H1 (cell line): ENCODE measurements at regions not wholly inside any gene's neighbourhood (a gene's known extent, or its start where the extent isn't known, plus 50 kb on each side); places are given as distances from the start of the nearest gene placed in this dataset.

ENCODE experiments used
- CTCF ChIA-PET: fragments of 300-600 bp; sonication (Branson Sonifier 250); formaldehyde crosslinking; loops from one replicate; lab custom pipeline; 2021; ENCODE audit not compliant: partially characterized antibody; lab: Charles Lee
- POLR2A ChIA-PET: fragments of 300-600 bp; sonication (Branson Sonifier 250); formaldehyde crosslinking; loops from one replicate; lab custom pipeline; 2021; ENCODE audit warnings: inconsistent platforms; ENCODE audit not compliant: partially characterized antibody; lab: Charles Lee
- DNase-seq, 2 experiments: peaks; one replicate each; pipeline versions ENCODE4 v3.0.0 to v3.0.0-alpha.2; 2010 to 2022; ENCODE audit warnings: low spot score in 2 of 2, low read depth in 1 of 2, mixed read lengths in 1 of 2
- FAIRE-seq: peaks from 2 replicates; lab custom pipeline; 2011; peaks lifted over from hg19 to GRCh38; lab: Jason Lieb, UNC
- H2AFZ ChIP-seq: 2 replicates; pipeline ENCODE4 v1.8.1; 2012; ENCODE audit warnings: low read length, inconsistent platforms
- H2AK5ac ChIP-seq: 2 replicates; pipeline ENCODE4 v1.6.1; 2013; ENCODE audit warnings: low read depth, low read length
- H2BK120ac ChIP-seq: replicated peaks from 2 replicates; pipeline ENCODE3; 2013; ENCODE audit warnings: low read depth, low read length, inconsistent platforms
- H2BK12ac ChIP-seq: 2 replicates; pipeline ENCODE4 v1.6.1; 2013; ENCODE audit warnings: low read depth, low read length
- H2BK15ac ChIP-seq: 2 replicates; pipeline ENCODE4 v1.6.1; 2013; ENCODE audit warnings: low read length
- H2BK20ac ChIP-seq: 2 replicates; pipeline ENCODE4 v1.6.1; 2013; ENCODE audit warnings: low read length
- H2BK5ac ChIP-seq: 2 replicates; pipeline ENCODE4 v1.6.1; 2013; ENCODE audit warnings: low read depth, low read length
- H3K14ac ChIP-seq: 2 replicates; pipeline ENCODE4 v1.6.1; 2013; ENCODE audit warnings: inconsistent platforms; ENCODE audit not compliant: insufficient read length
- H3K18ac ChIP-seq: 2 replicates; pipeline ENCODE4 v1.6.1; 2013; ENCODE audit warnings: low read length; ENCODE audit errors: extremely low read depth
- H3K23ac ChIP-seq: 2 replicates; pipeline ENCODE4 v1.6.1; 2013; ENCODE audit warnings: inconsistent platforms; ENCODE audit not compliant: insufficient read length
- H3K23me2 ChIP-seq: 2 replicates; pipeline ENCODE4 v1.6.1; 2013; ENCODE audit warnings: low read depth, low read length
- H3K27ac ChIP-seq: 2 replicates; pipeline ENCODE4 v1.6.1; 2011; ENCODE audit warnings: low read depth, low read length, inconsistent platforms
- H3K27me3 ChIP-seq, 4 experiments: replicated peaks in 1 of 4; 1 replicate in 1 of 4; 2 replicates in 3 of 4; pipeline versions ENCODE4 v1.6.1 to v1.8.1; 2011 to 2013; ENCODE audit warnings: low read length in 3 of 4, mild to moderate bottlenecking in 3 of 4, inconsistent platforms in 2 of 4, mixed read lengths in 2 of 4, moderate library complexity in 1 of 4; ENCODE audit not compliant: control insufficient read depth in 3 of 4, insufficient read depth in 3 of 4; ENCODE audit errors: extremely low read depth in 1 of 4
- H3K36me3 ChIP-seq, 4 experiments: 2 replicates each; pipeline versions ENCODE4 v1.6.1 to v1.8.1; 2011 to 2013; ENCODE audit warnings: mild to moderate bottlenecking in 4 of 4, low read length in 3 of 4, moderate library complexity in 2 of 4, control low read depth in 1 of 4, inconsistent platforms in 1 of 4; ENCODE audit not compliant: insufficient read depth in 4 of 4, control insufficient read depth in 2 of 4
- H3K4ac ChIP-seq: replicated peaks from 2 replicates; pipeline ENCODE3; 2013; ENCODE audit warnings: low read length, low read depth, mixed read lengths, inconsistent platforms; ENCODE audit not compliant: insufficient read length
- H3K4me1 ChIP-seq, 4 experiments: replicated peaks in 1 of 4; 1 replicate in 1 of 4; 2 replicates in 3 of 4; pipeline versions ENCODE4 v1.6.1 to v1.8.1; 2011 to 2013; ENCODE audit warnings: low read length in 3 of 4, inconsistent platforms in 2 of 4, mixed read lengths in 1 of 4; ENCODE audit not compliant: insufficient read depth in 4 of 4, control insufficient read depth in 3 of 4
- H3K4me2 ChIP-seq, 2 experiments: 2 replicates each; pipeline versions ENCODE4 v1.6.1 to v1.8.1; 2011 to 2013; ENCODE audit warnings: low read depth in 2 of 2, low read length in 2 of 2, control low read depth in 1 of 2, inconsistent platforms in 1 of 2, mild to moderate bottlenecking in 1 of 2; ENCODE audit not compliant: insufficient read depth in 1 of 2
- H3K4me3 ChIP-seq, 4 experiments: fragments of 200-600, 300-600 bp in 1 of 4; sonication (generic), shearing (Covaris generic), sonication (Bioruptor Twin) in 1 of 4; 2 replicates each; pipeline versions ENCODE4 v1.5.1 to v1.8.1; 2011 to 2016; ENCODE audit warnings: low read length in 4 of 4, low read depth in 3 of 4, control low read depth in 2 of 4, inconsistent platforms in 2 of 4, mild to moderate bottlenecking in 2 of 4, mixed read lengths in 1 of 4, moderate library complexity in 1 of 4; ENCODE audit not compliant: insufficient read depth in 2 of 4; ENCODE audit errors: extremely low read depth in 1 of 4
- H3K56ac ChIP-seq: replicated peaks from 2 replicates; pipeline ENCODE3; 2013; ENCODE audit warnings: low read depth, mild to moderate bottlenecking, mixed read lengths, low read length, inconsistent platforms; ENCODE audit not compliant: insufficient read length
- H3K79me1 ChIP-seq: 2 replicates; pipeline ENCODE4 v1.6.1; 2013; ENCODE audit warnings: low read depth, low read length, control low read depth
- H3K79me2 ChIP-seq, 2 experiments: 2 replicates each; pipeline versions ENCODE4 v1.6.1 to v1.8.1; 2012 to 2013; ENCODE audit warnings: low read length in 2 of 2, mild to moderate bottlenecking in 2 of 2, inconsistent platforms in 1 of 2; ENCODE audit not compliant: insufficient read depth in 2 of 2, control insufficient read depth in 1 of 2
- H3K9ac ChIP-seq, 4 experiments: replicated peaks in 1 of 4; 1 replicate in 1 of 4; 2 replicates in 3 of 4; pipeline versions ENCODE4 v1.6.1 to v1.8.1; 2011 to 2013; ENCODE audit warnings: low read depth in 3 of 4, low read length in 3 of 4, control low read depth in 2 of 4, mild to moderate bottlenecking in 2 of 4, moderate library complexity in 2 of 4, inconsistent platforms in 1 of 4; ENCODE audit errors: extremely low read depth in 1 of 4
- H3K9me3 ChIP-seq, 2 experiments: 2 replicates each; pipeline versions ENCODE4 v1.6.1 to v1.8.1; 2012 to 2013; ENCODE audit warnings: mild to moderate bottlenecking in 2 of 2, moderate library complexity in 2 of 2, control low read depth in 1 of 2, inconsistent platforms in 1 of 2, low read depth in 1 of 2, low read length in 1 of 2, mixed read lengths in 1 of 2; ENCODE audit not compliant: insufficient read depth in 2 of 2
- H4K20me1 ChIP-seq, 2 experiments: replicated peaks in 1 of 2; 2 replicates each; pipeline versions ENCODE3 to v1.8.1; 2011 to 2013; ENCODE audit warnings: inconsistent platforms in 2 of 2, low read length in 2 of 2, mild to moderate bottlenecking in 1 of 2; ENCODE audit not compliant: insufficient read depth in 2 of 2, control insufficient read depth in 1 of 2
- H4K5ac ChIP-seq: 2 replicates; pipeline ENCODE4 v1.6.1; 2013; ENCODE audit warnings: low read length, low read depth, mixed read lengths, inconsistent platforms; ENCODE audit not compliant: insufficient read length
- H4K8ac ChIP-seq: 2 replicates; pipeline ENCODE4 v1.8.0; 2013; ENCODE audit warnings: mild to moderate bottlenecking, moderate library complexity, low read length, inconsistent platforms; ENCODE audit not compliant: insufficient read depth; ENCODE audit errors: extremely low read depth
- H4K91ac ChIP-seq: replicated peaks from 2 replicates; pipeline ENCODE3; 2013; ENCODE audit warnings: low read length, mixed read lengths, inconsistent platforms; ENCODE audit not compliant: insufficient read length
- CHD1 ChIP-seq: IDR thresholded peaks from 2 replicates; pipeline ENCODE4 v1.6.1; 2012; ENCODE audit warnings: low read depth, low read length, improper control_type of control experiment
- POLR2AphosphoS5 ChIP-seq: IDR thresholded peaks from 2 replicates; pipeline ENCODE4 v1.6.1; 2011; ENCODE audit warnings: low read depth, low read length
- WGBS, 2 experiments: shearing (Covaris generic) in 1 of 2; methylation state at CpG; one replicate each; pipeline versions ENCODE4 v1.1.6 to v1.1.7; 2013 to 2015; ENCODE audit warnings: low lambda C conversion rate in 2 of 2, mixed read lengths in 2 of 2, inconsistent platforms in 1 of 2, low coverage in 1 of 2, missing lambda C conversion rate in 1 of 2; ENCODE audit not compliant: insufficient replicate concordance in 2 of 2, insufficient coverage in 1 of 2, insufficient read length in 1 of 2; ENCODE audit errors: extremely low coverage in 1 of 2, missing lambda C conversion rate in 1 of 2; 5-methylcytosine and 5-hydroxymethylcytosine counted together

DNA sequence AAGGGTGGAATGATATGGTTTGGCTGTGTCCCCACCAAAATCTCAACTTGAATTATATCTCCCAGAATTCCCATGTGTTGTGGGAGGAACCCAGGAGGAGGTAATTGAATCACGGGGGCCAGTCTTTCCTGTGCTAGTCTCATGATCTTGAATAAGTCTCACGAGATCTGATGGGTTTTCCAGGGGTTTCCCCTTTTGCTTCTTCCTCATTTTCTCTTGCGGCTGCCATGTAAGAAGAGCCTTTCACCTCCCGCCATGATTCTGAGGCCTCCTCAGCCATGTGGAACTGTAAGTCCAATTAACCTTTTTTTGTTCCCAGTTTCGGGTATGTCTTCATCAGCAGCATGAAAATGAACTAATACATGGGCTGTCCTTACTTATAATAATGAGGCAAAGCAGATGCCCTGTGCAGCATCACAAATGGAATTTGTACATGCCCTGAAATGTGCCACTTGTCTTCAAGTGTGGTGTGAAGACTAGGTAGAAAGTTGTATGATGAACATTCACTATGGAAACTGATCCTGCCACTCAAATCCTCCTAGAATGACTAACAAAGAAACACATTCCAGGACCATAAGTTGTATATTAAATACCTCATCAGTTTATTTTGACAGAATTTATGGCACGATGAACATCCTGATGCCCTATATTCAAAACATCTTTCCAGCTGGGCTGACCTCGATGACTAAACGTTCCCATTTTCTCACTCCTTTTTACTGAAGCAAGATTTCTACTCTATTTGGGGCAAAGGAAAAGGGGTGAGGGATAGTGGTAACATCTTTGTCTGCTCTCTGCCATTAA lies 122.8 kb upstream of the CTTNBP2 start:
- Histone ChIP-seq H4K91ac (no peak overlapping the region), H2BK5ac (no peak overlapping the region), H4K20me1 (no peaks in the 10 kb centered on the region), H2BK12ac (no peak overlapping the region), H2AFZ (no peak overlapping the region), H2BK120ac (no peak overlapping the region), H3K4me1 (peaks cover 0 to 2% (median 0%) of the 10 kb centered on the region in 4 experiments; a peak in 2 of 7 replicates), H3K4me3 (no peak overlapping the region), H3K23ac (no peak overlapping the region), H3K79me1 (no peaks in the 10 kb centered on the region), H3K14ac (no peak overlapping the region), H3K27me3 (no peaks in the 10 kb centered on the region), H3K4me2 (no peak overlapping the region), H2AK5ac (no peak overlapping the region), H2BK15ac (no peak overlapping the region), H2BK20ac (no peak overlapping the region), H3K56ac (no peak overlapping the region), H4K8ac (no peak overlapping the region), H3K4ac (no peak overlapping the region), H3K27ac (no peak overlapping the region), H4K5ac (no peak overlapping the region), H3K18ac (no peak overlapping the region), H3K79me2 (no peaks in the 10 kb centered on the region), H3K9ac (no peak overlapping the region), H3K9me3 (no peaks in the 10 kb centered on the region), H3K23me2 (no peaks in the 10 kb centered on the region), H3K36me3 (no peaks in the 10 kb centered on the region)
- ChIA-PET CTCF (interaction anchor here (0.6 to 0.8 kb wide), 2 partner anchors 32 to 114 kb away, joined by 3 read pairs; no protein-coding TSS in a partner anchor), POLR2A (no interaction called here)
- TF ChIP-seq POLR2AphosphoS5 (no peak), CHD1 (no peak)
- no peak for FAIRE-seq
- no peak for DNase-seq
- 82% methylated on average over 8 of the region's 8 CpGs; no CpG with 5 or more reads in 1 of the 2 experiments for WGBS, 2 experiments
